DND-41 (cell line): ENCODE measurements at regions not wholly inside any gene's neighbourhood (a gene's known extent, or its start where the extent isn't known, plus 50 kb on each side); places are given as distances from the start of the nearest gene placed in this dataset.

Experiments
- ATAC-seq: fragments of 200-7000 bp; cut with Tn5 transposase; 3 replicates; pipeline ENCODE4 v1.9.1; 2021; ENCODE audit warnings: low read depth; ENCODE audit not compliant: insufficient read depth
- DNase-seq: peaks from one replicate; pipeline ENCODE4 v3.0.0-alpha.2; 2020
- H2AFZ ChIP-seq: 2 replicates; pipeline ENCODE4 v1.6.0; 2012; ENCODE audit warnings: low read depth, low read length
- H3K27ac ChIP-seq: 2 replicates; pipeline ENCODE4 v1.5.1; 2012; ENCODE audit warnings: low read length, inconsistent platforms
- H3K27me3 ChIP-seq: fragments of 200-600 bp; sonication (generic); 2 replicates; pipeline ENCODE4 v1.6.0; 2012; ENCODE audit warnings: low read length, mild to moderate bottlenecking, inconsistent platforms; ENCODE audit not compliant: insufficient read depth, poor library complexity
- H3K36me3 ChIP-seq: 2 replicates; pipeline ENCODE4 v1.5.1; 2012; ENCODE audit warnings: low read length, inconsistent platforms; ENCODE audit not compliant: insufficient read depth
- H3K4me1 ChIP-seq: 2 replicates; pipeline ENCODE4 v1.5.1; 2012; ENCODE audit warnings: mild to moderate bottlenecking, low read length; ENCODE audit not compliant: insufficient read depth
- H3K4me2 ChIP-seq: 2 replicates; pipeline ENCODE4 v1.6.0; 2012; ENCODE audit warnings: mild to moderate bottlenecking, moderate library complexity, low read length, inconsistent platforms; ENCODE audit not compliant: insufficient read depth
- H3K4me3 ChIP-seq, 2 experiments: fragments of 200-600 bp in 1 of 2; shearing (Covaris generic) in 1 of 2; 2 replicates each; pipeline ENCODE4 v1.5.1; 2012 to 2016; ENCODE audit warnings: inconsistent platforms in 2 of 2, low read length in 2 of 2, mild to moderate bottlenecking in 2 of 2, low read depth in 1 of 2, moderate library complexity in 1 of 2
- H3K79me2 ChIP-seq: 2 replicates; pipeline ENCODE4 v1.6.0; 2012; ENCODE audit warnings: low read length, inconsistent platforms; ENCODE audit not compliant: insufficient read depth
- H3K9ac ChIP-seq: 2 replicates; pipeline ENCODE4 v1.6.0; 2012; ENCODE audit warnings: low read depth, mild to moderate bottlenecking, inconsistent platforms, low read length, moderate library complexity
- H3K9me3 ChIP-seq: 2 replicates; pipeline ENCODE4 v1.5.1; 2012; ENCODE audit warnings: low read length, moderate library complexity, mild to moderate bottlenecking, inconsistent platforms; ENCODE audit not compliant: insufficient read depth, severe bottlenecking
- H4K20me1 ChIP-seq: 2 replicates; pipeline ENCODE4 v1.6.0; 2012; ENCODE audit warnings: low read length; ENCODE audit not compliant: insufficient read depth
- EZH2 ChIP-seq: IDR thresholded peaks from 3 replicates; pipeline ENCODE4 v1.6.1; 2012; ENCODE audit warnings: borderline replicate concordance, low read depth, mild to moderate bottlenecking, moderate library complexity, low read length, inconsistent platforms; ENCODE audit not compliant: severe bottlenecking
- TF ChIP-seq, protein P1 (sequence below): IDR thresholded peaks from 2 replicates; pipeline ENCODE4 v1.5.1; 2012; ENCODE audit warnings: borderline replicate concordance, low read length, moderate library complexity, mild to moderate bottlenecking; ENCODE audit not compliant: poor library complexity, severe bottlenecking; ENCODE audit errors: extremely low read depth

DNA sequence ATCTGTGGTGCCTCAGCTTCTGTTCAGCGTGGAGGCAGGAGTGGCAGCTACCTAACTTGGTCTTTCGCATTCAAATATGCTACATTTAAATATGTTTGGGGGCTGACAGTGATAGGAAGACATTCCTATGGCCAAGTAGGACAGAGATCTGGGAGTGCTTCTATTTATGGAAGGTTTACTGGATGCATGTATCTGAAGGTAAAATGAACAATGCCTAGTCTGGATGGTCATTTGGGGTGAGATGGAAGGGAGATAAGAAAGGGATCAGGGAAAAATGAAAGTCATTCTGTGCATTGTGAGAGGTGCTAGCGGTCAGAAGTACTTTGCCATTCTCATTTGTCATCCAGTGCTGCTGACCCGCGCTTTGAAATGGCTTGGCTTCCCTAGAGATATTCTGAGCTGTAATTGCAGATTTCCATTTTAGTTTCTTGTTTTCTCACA is 107.3 kb upstream of the FOXN2 start:
- no peaks in the 10 kb centered on the region for H3K4me1 ChIP-seq
- no peaks in the 10 kb centered on the region for H3K9me3 ChIP-seq
- H2AFZ ChIP-seq, result no peak overlapping the region
- no peak overlapping the region for H3K9ac ChIP-seq
- H4K20me1 ChIP-seq, result no peaks in the 10 kb centered on the region
- DNase-seq, result no peak
- no peaks in the 10 kb centered on the region for H3K27me3 ChIP-seq
- H3K36me3 ChIP-seq, result no peaks in the 10 kb centered on the region
- TF ChIP-seq, protein P1, sequence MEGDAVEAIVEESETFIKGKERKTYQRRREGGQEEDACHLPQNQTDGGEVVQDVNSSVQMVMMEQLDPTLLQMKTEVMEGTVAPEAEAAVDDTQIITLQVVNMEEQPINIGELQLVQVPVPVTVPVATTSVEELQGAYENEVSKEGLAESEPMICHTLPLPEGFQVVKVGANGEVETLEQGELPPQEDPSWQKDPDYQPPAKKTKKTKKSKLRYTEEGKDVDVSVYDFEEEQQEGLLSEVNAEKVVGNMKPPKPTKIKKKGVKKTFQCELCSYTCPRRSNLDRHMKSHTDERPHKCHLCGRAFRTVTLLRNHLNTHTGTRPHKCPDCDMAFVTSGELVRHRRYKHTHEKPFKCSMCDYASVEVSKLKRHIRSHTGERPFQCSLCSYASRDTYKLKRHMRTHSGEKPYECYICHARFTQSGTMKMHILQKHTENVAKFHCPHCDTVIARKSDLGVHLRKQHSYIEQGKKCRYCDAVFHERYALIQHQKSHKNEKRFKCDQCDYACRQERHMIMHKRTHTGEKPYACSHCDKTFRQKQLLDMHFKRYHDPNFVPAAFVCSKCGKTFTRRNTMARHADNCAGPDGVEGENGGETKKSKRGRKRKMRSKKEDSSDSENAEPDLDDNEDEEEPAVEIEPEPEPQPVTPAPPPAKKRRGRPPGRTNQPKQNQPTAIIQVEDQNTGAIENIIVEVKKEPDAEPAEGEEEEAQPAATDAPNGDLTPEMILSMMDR, result no peak
- TF ChIP-seq EZH2, result no peak
- H3K4me2 ChIP-seq, result no peak overlapping the region
- H3K4me3 ChIP-seq, result no peak overlapping the region
- no peak for ATAC-seq
- no peak overlapping the region for H3K27ac ChIP-seq
- no peaks in the 10 kb centered on the region for H3K79me2 ChIP-seq

DNA sequence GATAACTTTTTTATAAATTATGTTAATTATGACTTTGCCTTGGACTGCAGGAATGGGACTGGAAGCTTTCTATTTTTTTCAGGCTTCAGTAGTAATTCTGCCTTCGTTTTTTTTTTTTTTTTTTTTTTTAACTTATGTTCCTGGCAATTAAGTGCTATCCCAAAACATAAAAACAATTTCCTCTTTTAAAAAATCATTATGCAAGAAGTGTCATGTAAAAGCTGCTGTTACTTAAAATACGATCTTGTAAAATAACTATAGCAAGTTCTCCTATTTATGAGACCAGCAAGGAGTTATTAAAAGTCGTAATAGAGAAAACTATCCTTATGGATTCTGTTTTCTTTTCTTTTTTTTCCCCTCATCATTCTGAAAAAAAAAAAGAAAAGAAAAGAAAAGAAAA is 106.6 kb upstream of the FOXN2 start:
- Histone ChIP-seq H4K20me1 (no peaks in the 10 kb centered on the region), H3K4me3 (no peak overlapping the region), H3K4me1 (no peaks in the 10 kb centered on the region), H3K4me2 (no peak overlapping the region), H3K79me2 (no peaks in the 10 kb centered on the region), H3K27me3 (no peaks in the 10 kb centered on the region), H3K9me3 (no peaks in the 10 kb centered on the region), H3K27ac (no peak overlapping the region), H3K36me3 (no peaks in the 10 kb centered on the region), H2AFZ (no peak overlapping the region), H3K9ac (no peak overlapping the region)
- DNase-seq, result no peak
- no peak for ATAC-seq
- TF ChIP-seq, protein P1, result no peak

DNA sequence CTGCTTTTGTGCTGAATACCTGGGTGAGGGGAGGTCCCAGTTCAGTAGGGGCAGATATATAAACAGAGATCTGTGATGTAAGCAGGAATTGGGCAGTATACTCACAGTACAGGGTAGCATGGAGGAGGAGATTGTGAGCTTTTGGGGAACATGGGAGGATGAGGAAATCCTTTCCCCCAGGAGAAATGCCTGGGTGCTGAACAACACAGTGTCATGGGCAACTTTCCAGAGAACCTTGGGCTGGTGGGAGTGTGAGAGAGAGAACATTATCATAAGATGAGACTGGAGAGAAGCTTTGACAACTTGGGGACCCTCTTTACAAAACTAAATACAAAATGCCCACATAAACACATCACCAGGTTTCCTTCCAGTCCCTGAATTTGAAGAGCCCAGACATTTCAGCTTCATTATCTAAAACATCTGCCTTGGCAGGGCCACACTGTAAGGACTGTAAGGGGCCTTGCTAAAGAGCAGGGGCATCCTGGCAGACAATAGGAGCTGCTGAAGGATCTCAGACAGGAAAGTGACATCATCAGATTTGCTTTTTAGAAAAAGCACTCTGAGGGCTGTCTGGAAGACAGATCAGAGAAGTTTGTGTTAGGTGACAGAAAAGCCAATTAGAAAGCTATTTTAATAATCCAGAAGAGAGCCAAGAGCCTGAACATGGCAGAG is 105.1 kb upstream of the FOXN2 start:
- no peaks in the 10 kb centered on the region for H3K4me1 ChIP-seq
- no peak overlapping the region for H3K9ac ChIP-seq
- H3K9me3 ChIP-seq, result no peaks in the 10 kb centered on the region
- no peaks in the 10 kb centered on the region for H3K79me2 ChIP-seq
- TF ChIP-seq, protein P1, result no peak
- no peak for TF ChIP-seq EZH2
- no peak overlapping the region for H3K27ac ChIP-seq
- no peak overlapping the region for H3K4me3 ChIP-seq
- DNase-seq (no peak), ATAC-seq (peak; percentile 39; the same call in 1 of the 3 replicates)
- no peaks in the 10 kb centered on the region for H3K27me3 ChIP-seq
- no peak overlapping the region for H2AFZ ChIP-seq
- no peaks in the 10 kb centered on the region for H4K20me1 ChIP-seq
- no peak overlapping the region for H3K4me2 ChIP-seq
- no peaks in the 10 kb centered on the region for H3K36me3 ChIP-seq

DNA sequence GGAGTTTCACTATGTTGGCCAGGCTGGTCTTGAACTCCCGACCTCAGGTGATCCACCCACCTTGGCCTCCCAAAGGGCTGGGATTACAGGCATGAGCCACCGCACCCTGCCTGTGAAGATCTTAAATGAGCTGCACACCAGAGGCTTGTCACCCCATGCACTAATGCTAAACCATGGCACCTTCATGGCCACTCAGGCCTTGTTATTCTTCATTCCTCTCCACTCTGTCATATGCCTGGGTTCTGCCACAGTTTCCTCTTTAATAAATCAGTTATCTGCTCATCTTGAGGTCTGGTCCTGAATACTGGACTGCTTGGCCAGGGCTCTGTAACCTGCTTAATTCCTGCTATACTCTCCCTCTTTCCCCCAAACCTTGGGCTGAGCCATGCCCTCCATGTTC is 104.3 kb upstream of the FOXN2 start:
- no peaks in the 10 kb centered on the region for H3K27me3 ChIP-seq
- no peak for DNase-seq
- TF ChIP-seq, protein P1, result no peak
- no peak for TF ChIP-seq EZH2
- H3K36me3 ChIP-seq, result no peaks in the 10 kb centered on the region
- no peak overlapping the region for H2AFZ ChIP-seq
- H3K9ac ChIP-seq, result no peak overlapping the region
- no peaks in the 10 kb centered on the region for H3K79me2 ChIP-seq
- no peaks in the 10 kb centered on the region for H3K9me3 ChIP-seq
- H3K4me1 ChIP-seq, result no peaks in the 10 kb centered on the region
- ATAC-seq, result no peak
- no peak overlapping the region for H3K4me3 ChIP-seq
- H3K27ac ChIP-seq, result no peak overlapping the region
- H3K4me2 ChIP-seq, result no peak overlapping the region
- H4K20me1 ChIP-seq, result no peaks in the 10 kb centered on the region
